ENCODE measurements at regions not wholly inside any gene's neighbourhood (a gene's known extent, or its start where the extent isn't known, plus 50 kb on each side); places are given as distances from the start of the nearest gene placed in this dataset.

DNA sequence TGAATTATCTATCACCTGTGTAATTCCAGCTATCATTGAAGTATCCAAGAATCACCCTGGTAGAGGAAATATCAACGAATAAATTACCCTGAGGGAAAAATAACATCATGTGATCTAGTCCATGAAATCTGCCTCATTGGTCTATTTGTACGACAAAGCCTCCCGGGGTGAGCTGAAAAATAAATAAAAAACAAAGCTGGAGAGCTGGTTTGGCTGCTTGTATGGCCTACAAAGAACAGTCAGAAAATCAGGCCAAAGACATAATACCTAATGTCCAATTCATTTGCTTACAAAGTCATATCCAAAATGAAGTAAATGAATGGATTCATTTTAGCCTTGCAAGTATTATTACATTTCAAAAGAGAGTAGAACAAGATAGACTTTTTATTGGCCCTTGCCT lies 449.9 kb downstream of the KLF12 start:
- no peak for DNase-seq
- Histone ChIP-seq H3K9me3 (ENCODE audit: control insufficient read depth in 2 of 2, insufficient read depth in 1 of 2, low read depth in 1 of 2, low read length in 1 of 2) (no peaks in the 10 kb centered on the region), H3K36me3 (ENCODE audit: control insufficient read depth in 3 of 3, insufficient read depth in 2 of 3, low read depth in 1 of 3, low read length in 3 of 3) (no peaks in the 10 kb centered on the region), H3K27ac (ENCODE audit: low read depth in 1 of 3, low read length in 2 of 3) (no peak overlapping the region), H3K4me1 (ENCODE audit: control insufficient read depth in 3 of 3, insufficient read depth in 2 of 3, low read depth in 1 of 3, low read length in 2 of 3) (no peaks in the 10 kb centered on the region), H3K4me3 (ENCODE audit: low read depth in 1 of 3, low read length in 3 of 3) (no peak overlapping the region), H3K27me3 (ENCODE audit: control insufficient read depth in 3 of 3, insufficient read depth in 3 of 3, low read length in 3 of 3) (no peaks in the 10 kb centered on the region)
- 74 to 87% (median 85%) methylated on average over 3 of the region's 3 CpGs for WGBS, 3 donors
- no peak for FAIRE-seq

DNA sequence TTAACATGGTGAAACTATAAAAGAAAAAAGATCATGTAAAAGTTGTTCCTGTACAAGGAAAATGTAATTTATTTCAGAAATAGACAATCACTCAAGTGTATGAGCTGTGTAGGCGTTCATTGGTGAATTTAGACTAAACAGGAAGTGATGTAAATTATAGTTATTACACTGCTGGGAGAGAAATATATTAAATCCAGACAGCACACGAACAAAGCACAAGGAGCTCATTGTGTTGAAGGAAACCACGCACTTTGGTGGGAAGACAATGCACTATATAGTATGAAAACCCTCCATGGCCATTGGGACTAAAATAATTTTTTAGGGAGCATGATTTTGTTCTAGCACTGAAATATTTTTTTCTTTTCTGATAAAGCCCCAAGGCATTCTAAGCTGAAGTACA lies 450.5 kb downstream of the KLF12 start:
- H3K9me3 ChIP-seq (ENCODE audit: control insufficient read depth in 2 of 2, insufficient read depth in 1 of 2, low read depth in 1 of 2, low read length in 1 of 2) = no peaks in the 10 kb centered on the region
- no peak overlapping the region for H3K4me3 ChIP-seq (ENCODE audit: low read depth in 1 of 3, low read length in 3 of 3)
- FAIRE-seq = no peak
- no peaks in the 10 kb centered on the region for H3K27me3 ChIP-seq (ENCODE audit: control insufficient read depth in 3 of 3, insufficient read depth in 3 of 3, low read length in 3 of 3)
- no peak overlapping the region for H3K27ac ChIP-seq (ENCODE audit: low read depth in 1 of 3, low read length in 2 of 3)
- 79 to 93% (median 92%) methylated on average over 3 of the region's 3 CpGs for WGBS, 3 donors
- no peak for DNase-seq
- H3K4me1 ChIP-seq (ENCODE audit: control insufficient read depth in 3 of 3, insufficient read depth in 2 of 3, low read depth in 1 of 3, low read length in 2 of 3) = peaks cover 0 to 3% (median 0%) of the 10 kb centered on the region in 3 donors
- no peaks in the 10 kb centered on the region for H3K36me3 ChIP-seq (ENCODE audit: control insufficient read depth in 3 of 3, insufficient read depth in 2 of 3, low read depth in 1 of 3, low read length in 3 of 3)

DNA sequence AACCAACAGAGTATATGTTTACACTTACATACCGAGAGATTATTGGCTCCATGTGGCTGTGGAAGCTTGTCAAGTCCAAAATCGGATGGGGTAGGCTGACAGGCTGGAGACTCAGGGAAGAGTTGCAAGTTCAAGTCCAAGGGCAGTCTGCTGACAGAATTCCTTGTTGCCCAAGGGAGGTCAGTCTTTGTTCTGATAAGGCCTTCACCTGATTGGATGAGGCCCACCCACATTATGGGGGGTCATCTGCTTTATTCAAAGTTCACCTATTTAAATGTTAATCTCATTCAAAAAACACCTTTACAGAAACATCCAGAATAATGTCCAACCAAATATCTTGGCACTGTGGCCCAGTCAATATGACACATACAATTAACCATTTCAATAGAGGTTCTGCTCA lies 452.4 kb downstream of the KLF12 start:
- Histone ChIP-seq H3K4me1 (ENCODE audit: control insufficient read depth in 3 of 3, insufficient read depth in 2 of 3, low read depth in 1 of 3, low read length in 2 of 3) (peaks cover 0 to 19% (median 0%) of the 10 kb centered on the region in 3 donors), H3K27me3 (ENCODE audit: control insufficient read depth in 3 of 3, insufficient read depth in 3 of 3, low read length in 3 of 3) (no peaks in the 10 kb centered on the region), H3K9me3 (ENCODE audit: control insufficient read depth in 2 of 2, insufficient read depth in 1 of 2, low read depth in 1 of 2, low read length in 1 of 2) (no peaks in the 10 kb centered on the region), H3K36me3 (ENCODE audit: control insufficient read depth in 3 of 3, insufficient read depth in 2 of 3, low read depth in 1 of 3, low read length in 3 of 3) (no peaks in the 10 kb centered on the region), H3K27ac (ENCODE audit: low read depth in 1 of 3, low read length in 2 of 3) (no peak overlapping the region), H3K4me3 (ENCODE audit: low read depth in 1 of 3, low read length in 3 of 3) (no peak overlapping the region)
- FAIRE-seq (no peak), DNase-seq (no peak)
- 85 to 94% (median 89%) methylated on average over 2 of the region's 2 CpGs for WGBS, 3 donors

DNA sequence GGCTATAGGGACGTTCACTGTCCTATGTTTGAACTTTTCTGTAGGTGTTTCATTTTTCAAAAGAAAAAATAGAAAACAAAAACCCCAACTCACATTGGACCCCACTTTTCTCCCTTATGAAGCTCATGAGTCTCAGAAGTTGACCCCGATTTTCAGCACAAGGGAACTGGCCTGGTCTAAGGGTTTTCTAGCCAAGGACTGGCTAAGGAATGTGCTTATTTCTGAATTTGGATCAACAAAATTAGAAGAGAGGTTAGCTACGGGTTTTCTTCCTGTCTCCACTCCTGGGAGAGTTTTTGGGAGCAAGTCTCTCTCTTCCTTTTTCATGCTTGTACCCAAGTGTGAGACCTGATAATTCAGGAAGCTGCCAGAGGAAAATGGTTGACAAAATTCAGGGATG lies 453.2 kb downstream of the KLF12 start:
- WGBS, 3 donors = 83 to 97% (median 95%) methylated on average over 3 of the region's 3 CpGs
- Histone ChIP-seq H3K27ac (ENCODE audit: low read depth in 1 of 3, low read length in 2 of 3) (no peak overlapping the region), H3K4me3 (ENCODE audit: low read depth in 1 of 3, low read length in 3 of 3) (no peak overlapping the region), H3K27me3 (ENCODE audit: control insufficient read depth in 3 of 3, insufficient read depth in 3 of 3, low read length in 3 of 3) (no peaks in the 10 kb centered on the region), H3K36me3 (ENCODE audit: control insufficient read depth in 3 of 3, insufficient read depth in 2 of 3, low read depth in 1 of 3, low read length in 3 of 3) (no peaks in the 10 kb centered on the region), H3K9me3 (ENCODE audit: control insufficient read depth in 2 of 2, insufficient read depth in 1 of 2, low read depth in 1 of 2, low read length in 1 of 2) (no peaks in the 10 kb centered on the region), H3K4me1 (ENCODE audit: control insufficient read depth in 3 of 3, insufficient read depth in 2 of 3, low read depth in 1 of 3, low read length in 2 of 3) (peaks cover 0 to 25% (median 1%) of the 10 kb centered on the region in 3 donors)
- DNase-seq = no peak
- FAIRE-seq = no peak

DNA sequence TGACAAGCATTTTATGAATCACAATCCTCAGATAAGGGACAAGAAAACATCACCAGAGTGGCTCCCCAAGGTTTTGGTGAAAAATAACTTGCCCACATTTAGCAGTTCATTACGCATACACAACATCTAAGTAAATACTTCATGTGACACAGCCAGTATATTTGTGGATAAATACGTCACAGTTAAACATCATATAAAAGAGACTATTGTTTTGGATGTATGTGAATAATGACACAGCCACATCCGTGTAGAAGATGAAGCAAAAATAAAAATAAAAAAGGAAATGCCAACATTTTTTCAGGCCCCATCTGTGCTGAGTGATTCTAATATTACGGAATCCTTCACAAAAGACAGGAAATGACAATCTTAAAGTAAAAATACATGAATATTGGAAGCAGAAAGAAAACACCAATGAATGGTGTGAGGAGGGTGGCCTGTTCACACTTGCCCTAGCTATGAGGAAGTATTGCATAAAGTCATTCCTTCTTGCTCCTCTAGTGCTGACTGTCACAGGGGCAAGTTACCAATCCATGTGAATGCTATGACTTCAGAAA lies 457.1 kb downstream of the KLF12 start:
- Histone ChIP-seq H3K27me3 (ENCODE audit: control insufficient read depth in 3 of 3, insufficient read depth in 3 of 3, low read length in 3 of 3) (no peaks in the 10 kb centered on the region), H3K9me3 (ENCODE audit: control insufficient read depth in 2 of 2, insufficient read depth in 1 of 2, low read depth in 1 of 2, low read length in 1 of 2) (peaks cover 0 to 2% of the 10 kb centered on the region in 2 donors), H3K27ac (ENCODE audit: low read depth in 1 of 3, low read length in 2 of 3) (peak overlapping the region; percentile 32 to 81 (median 42)), H3K4me1 (ENCODE audit: control insufficient read depth in 3 of 3, insufficient read depth in 2 of 3, low read depth in 1 of 3, low read length in 2 of 3) (peaks cover 0 to 60% (median 5%) of the 10 kb centered on the region in 3 donors), H3K4me3 (ENCODE audit: low read depth in 1 of 3, low read length in 3 of 3) (no peak overlapping the region), H3K36me3 (ENCODE audit: control insufficient read depth in 3 of 3, insufficient read depth in 2 of 3, low read depth in 1 of 3, low read length in 3 of 3) (no peaks in the 10 kb centered on the region)
- peak in 1 of 2 donors; percentile 73 for DNase-seq
- no peak for FAIRE-seq
- WGBS, 3 donors = 39 to 53% (median 46%) methylated on average over 4 of the region's 4 CpGs

DNA sequence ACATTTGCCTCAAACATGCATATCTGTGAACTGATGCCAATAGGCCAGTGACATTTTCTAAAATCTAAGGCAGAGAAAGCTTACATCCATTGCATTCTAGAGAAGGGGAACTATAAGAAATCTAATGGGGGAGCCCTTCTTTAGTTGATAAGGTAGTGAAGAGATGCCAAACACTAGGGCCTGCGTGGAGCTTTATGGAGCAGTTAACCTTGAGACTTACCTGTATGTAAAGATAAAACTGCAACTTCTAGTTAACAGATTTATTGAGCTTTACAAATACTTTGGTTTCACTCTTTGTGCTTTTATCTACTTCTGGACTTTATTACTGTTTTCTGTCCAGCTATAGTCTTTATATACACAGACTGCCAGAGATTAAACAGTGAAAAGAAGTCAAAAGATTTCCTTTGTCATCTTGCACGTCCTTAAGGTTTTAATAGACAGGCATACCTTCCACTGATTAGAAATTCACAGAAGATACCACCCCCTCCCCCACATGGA lies 457.6 kb downstream of the KLF12 start:
- Histone ChIP-seq H3K4me1 (ENCODE audit: control insufficient read depth in 3 of 3, insufficient read depth in 2 of 3, low read depth in 1 of 3, low read length in 2 of 3) (peaks cover 0 to 66% (median 5%) of the 10 kb centered on the region in 3 donors), H3K4me3 (ENCODE audit: low read depth in 1 of 3, low read length in 3 of 3) (no peak overlapping the region), H3K9me3 (ENCODE audit: control insufficient read depth in 2 of 2, insufficient read depth in 1 of 2, low read depth in 1 of 2, low read length in 1 of 2) (peaks cover 0 to 2% of the 10 kb centered on the region in 2 donors), H3K36me3 (ENCODE audit: control insufficient read depth in 3 of 3, insufficient read depth in 2 of 3, low read depth in 1 of 3, low read length in 3 of 3) (no peaks in the 10 kb centered on the region), H3K27me3 (ENCODE audit: control insufficient read depth in 3 of 3, insufficient read depth in 3 of 3, low read length in 3 of 3) (no peaks in the 10 kb centered on the region), H3K27ac (ENCODE audit: low read depth in 1 of 3, low read length in 2 of 3) (peak overlapping the region; percentile 30 to 81 (median 42))
- FAIRE-seq = no peak
- 13 to 63% (median 28%) methylated on average over 2 of the region's 2 CpGs for WGBS, 3 donors
- DNase-seq = peak in 1 of 2 donors; percentile 70

DNA sequence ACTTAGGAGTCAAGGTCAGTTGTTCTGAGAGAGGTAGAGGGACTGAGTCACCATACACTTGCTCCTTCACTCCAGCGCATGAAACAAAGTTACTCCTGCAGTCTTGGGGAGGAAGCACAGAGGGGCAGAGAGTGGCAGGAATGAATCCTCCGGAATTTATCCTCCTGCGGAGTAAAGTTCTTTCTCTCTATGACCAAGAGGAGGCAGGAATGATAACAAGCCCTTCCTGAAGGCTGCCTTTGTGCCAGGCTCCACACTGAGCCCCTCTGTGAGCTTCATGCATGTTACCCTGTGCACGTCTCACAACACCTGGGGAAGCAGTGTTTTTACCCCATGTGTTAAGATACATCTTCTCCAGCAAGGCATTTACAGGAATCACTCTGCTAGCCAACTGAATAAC lies 458.4 kb downstream of the KLF12 start:
- no peak for FAIRE-seq
- DNase-seq = peak; percentile 24 to 54
- Histone ChIP-seq H3K27ac (ENCODE audit: low read depth in 1 of 3, low read length in 2 of 3) (peak overlapping the region; percentile 25 to 81 (median 28)), H3K4me1 (ENCODE audit: control insufficient read depth in 3 of 3, insufficient read depth in 2 of 3, low read depth in 1 of 3, low read length in 2 of 3) (peaks cover 0 to 66% (median 5%) of the 10 kb centered on the region in 3 donors), H3K36me3 (ENCODE audit: control insufficient read depth in 3 of 3, insufficient read depth in 2 of 3, low read depth in 1 of 3, low read length in 3 of 3) (no peaks in the 10 kb centered on the region), H3K4me3 (ENCODE audit: low read depth in 1 of 3, low read length in 3 of 3) (no peak overlapping the region), H3K9me3 (ENCODE audit: control insufficient read depth in 2 of 2, insufficient read depth in 1 of 2, low read depth in 1 of 2, low read length in 1 of 2) (peaks cover 0 to 2% of the 10 kb centered on the region in 2 donors), H3K27me3 (ENCODE audit: control insufficient read depth in 3 of 3, insufficient read depth in 3 of 3, low read length in 3 of 3) (no peaks in the 10 kb centered on the region)
- 63 to 80% (median 68%) methylated on average over 4 of the region's 4 CpGs for WGBS, 3 donors

DNA sequence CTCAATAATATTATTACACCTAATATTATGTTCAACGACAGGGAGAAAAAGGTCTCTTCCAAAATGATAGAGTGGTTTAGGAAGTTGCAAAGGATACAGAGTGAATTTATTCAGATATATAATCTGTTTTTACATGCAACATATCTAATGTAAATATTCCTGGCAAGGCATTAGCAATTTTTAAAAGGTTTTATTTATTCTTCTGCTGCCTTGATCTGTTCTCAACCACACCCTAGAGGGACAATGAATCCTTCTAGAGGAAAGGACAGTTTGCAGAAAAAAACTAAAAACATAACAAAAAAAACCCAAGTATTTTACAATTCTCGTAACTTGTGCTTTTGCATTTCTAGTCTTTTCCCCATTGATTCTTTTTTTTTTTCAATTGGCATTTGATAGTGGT lies 459.6 kb downstream of the KLF12 start:
- Histone ChIP-seq H3K36me3 (ENCODE audit: control insufficient read depth in 3 of 3, insufficient read depth in 2 of 3, low read depth in 1 of 3, low read length in 3 of 3) (no peaks in the 10 kb centered on the region), H3K4me1 (ENCODE audit: control insufficient read depth in 3 of 3, insufficient read depth in 2 of 3, low read depth in 1 of 3, low read length in 2 of 3) (peaks cover 0 to 66% (median 5%) of the 10 kb centered on the region in 3 donors), H3K27me3 (ENCODE audit: control insufficient read depth in 3 of 3, insufficient read depth in 3 of 3, low read length in 3 of 3) (no peaks in the 10 kb centered on the region), H3K27ac (ENCODE audit: low read depth in 1 of 3, low read length in 2 of 3) (no peak overlapping the region), H3K9me3 (ENCODE audit: control insufficient read depth in 2 of 2, insufficient read depth in 1 of 2, low read depth in 1 of 2, low read length in 1 of 2) (peaks cover 0 to 2% of the 10 kb centered on the region in 2 donors), H3K4me3 (ENCODE audit: low read depth in 1 of 3, low read length in 3 of 3) (no peak overlapping the region)
- no peak for DNase-seq
- FAIRE-seq = no peak
- 56 to 70% (median 67%) methylated on average over 2 of the region's 2 CpGs for WGBS, 3 donors

DNA sequence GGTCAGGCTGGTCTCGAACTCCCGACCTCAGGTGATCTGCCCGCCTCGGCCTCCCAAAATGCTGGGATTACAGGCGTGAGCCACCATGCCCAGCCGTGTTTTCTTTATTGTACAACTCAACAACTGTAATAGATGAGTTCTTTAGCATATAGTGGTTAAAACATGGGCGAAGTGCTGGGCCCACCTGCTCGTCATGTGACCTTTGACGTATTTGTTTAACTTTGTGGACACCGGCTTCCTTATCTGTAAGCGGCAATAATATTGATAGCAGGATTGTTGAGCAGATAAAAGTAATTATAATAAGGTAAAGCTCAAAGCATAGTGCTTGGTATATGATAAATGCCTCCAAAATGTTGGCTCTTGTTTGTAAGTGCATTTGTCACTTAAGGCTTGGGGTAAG lies 460.3 kb downstream of the KLF12 start:
- Histone ChIP-seq H3K27me3 (ENCODE audit: control insufficient read depth in 3 of 3, insufficient read depth in 3 of 3, low read length in 3 of 3) (no peaks in the 10 kb centered on the region), H3K27ac (ENCODE audit: low read depth in 1 of 3, low read length in 2 of 3) (peak overlapping the region in 1 of 3 donors; percentile 6)

More for the DNA sequence above, 460.3 kb downstream of the KLF12 start:
- DNase-seq (peak; percentile 30 to 70), FAIRE-seq (no peak)
- no peak overlapping the region for H3K4me3 ChIP-seq (ENCODE audit: low read depth in 1 of 3, low read length in 3 of 3)
- H3K9me3 ChIP-seq (ENCODE audit: control insufficient read depth in 2 of 2, insufficient read depth in 1 of 2, low read depth in 1 of 2, low read length in 1 of 2) = peaks cover 0 to 2% of the 10 kb centered on the region in 2 donors
- H3K4me1 ChIP-seq (ENCODE audit: control insufficient read depth in 3 of 3, insufficient read depth in 2 of 3, low read depth in 1 of 3, low read length in 2 of 3) = peaks cover 0 to 65% (median 5%) of the 10 kb centered on the region in 3 donors
- H3K36me3 ChIP-seq (ENCODE audit: control insufficient read depth in 3 of 3, insufficient read depth in 2 of 3, low read depth in 1 of 3, low read length in 3 of 3) = no peaks in the 10 kb centered on the region
- WGBS, 3 donors = 35 to 69% (median 46%) methylated on average over 11 of the region's 11 CpGs

Measured in small intestine (tissue), 7 donors.